Pancreas (tissue), 10 donors: ENCODE measurements at regions not wholly inside any gene's neighbourhood (a gene's known extent, or its start where the extent isn't known, plus 50 kb on each side); places are given as distances from the start of the nearest gene placed in this dataset.
A peak's percentile ranks its signal among the peaks of the same experiment; 100 is the strongest.

Source experiments
- ATAC-seq, 4 donors: fragments of 200-7000 bp; cut with Tn5 transposase; one replicate each; pipeline versions ENCODE4 v1.8.0 to v1.9.1; 2020; ENCODE audit warnings: mild to moderate bottlenecking in 4 of 4, moderate library complexity in 4 of 4
- DNase-seq, 6 donors: peaks; one replicate each; pipeline ENCODE4 v3.0.0-alpha.2; 2020
- FAIRE-seq: peaks from 2 replicates; lab custom pipeline; 2012; peaks lifted over from hg19 to GRCh38; lab: Jason Lieb, UNC
- H3K27ac ChIP-seq, 4 donors: fragments of 200-600 bp; sonication (generic); 1 replicate in 3 of 4; 2 replicates in 1 of 4; pipeline versions ENCODE4 v1.5.0 to v1.8.0; 2020
- H3K27me3 ChIP-seq, 4 donors: fragments of 200-600 bp; one replicate each; pipeline ENCODE4 v1.8.0; 2021
- H3K36me3 ChIP-seq, 3 donors: fragments of 200-600 bp; sonication (generic) in 1 of 3; one replicate each; pipeline versions ENCODE4 v1.5.0 to v1.8.0; 2020 to 2021
- H3K4me1 ChIP-seq, 3 donors: fragments of 200-600 bp; one replicate each; pipeline ENCODE4 v1.8.0; 2021
- H3K4me3 ChIP-seq, 4 donors: fragments of 200-600 bp; sonication (generic) in 2 of 4; one replicate each; pipeline versions ENCODE4 v1.5.0 to v1.8.0; 2020 to 2021
- H3K9me3 ChIP-seq, 4 donors: fragments of 200-600 bp; one replicate each; pipeline ENCODE4 v1.8.0; 2021
- WGBS, 2 donors: extraction: QIAGEN DNeasy Blood & Tissue Kit; methylation state at CpG; one replicate each; pipeline ENCODE4 v1.1.7; 2013; 5-methylcytosine and 5-hydroxymethylcytosine counted together
- intact Hi-C, 3 donors: fragments of 100-400 bp; cut with DNase I; formaldehyde crosslinking; loops; one replicate each; pipeline versions ENCODE4 v1.11.1 to v1.14.2; 2022
- TF ChIP-seq, protein P1 (sequence below), 4 donors: fragments of 200-600 bp; sonication (generic) in 3 of 4; IDR thresholded peaks; one replicate each; pipeline versions ENCODE4 v1.5.0 to v1.8.0; 2021; ENCODE audit warnings: antibody characterized with exemption in 4 of 4
- donor health status: healthy with polysubstance abuse.
- donor health status: DM: no; HTN: no; CAD: no; lungs with moderate emphysema.
- donor health status: DM: no; HTN: no; CAD: no.
- donor health status: control.
- donor health status: control.
- donor health status: Bipolar disorder and iron deficiency.
- donor health status: DM: yes; HTN: yes; CAD: no.
- donor health status: DM: no; HTN: no; CAD: no.
- donor health status: DM: no; HTN: no; CAD: no.
- donor health status: DM: yes; HTN: yes; CAD: no.

DNA sequence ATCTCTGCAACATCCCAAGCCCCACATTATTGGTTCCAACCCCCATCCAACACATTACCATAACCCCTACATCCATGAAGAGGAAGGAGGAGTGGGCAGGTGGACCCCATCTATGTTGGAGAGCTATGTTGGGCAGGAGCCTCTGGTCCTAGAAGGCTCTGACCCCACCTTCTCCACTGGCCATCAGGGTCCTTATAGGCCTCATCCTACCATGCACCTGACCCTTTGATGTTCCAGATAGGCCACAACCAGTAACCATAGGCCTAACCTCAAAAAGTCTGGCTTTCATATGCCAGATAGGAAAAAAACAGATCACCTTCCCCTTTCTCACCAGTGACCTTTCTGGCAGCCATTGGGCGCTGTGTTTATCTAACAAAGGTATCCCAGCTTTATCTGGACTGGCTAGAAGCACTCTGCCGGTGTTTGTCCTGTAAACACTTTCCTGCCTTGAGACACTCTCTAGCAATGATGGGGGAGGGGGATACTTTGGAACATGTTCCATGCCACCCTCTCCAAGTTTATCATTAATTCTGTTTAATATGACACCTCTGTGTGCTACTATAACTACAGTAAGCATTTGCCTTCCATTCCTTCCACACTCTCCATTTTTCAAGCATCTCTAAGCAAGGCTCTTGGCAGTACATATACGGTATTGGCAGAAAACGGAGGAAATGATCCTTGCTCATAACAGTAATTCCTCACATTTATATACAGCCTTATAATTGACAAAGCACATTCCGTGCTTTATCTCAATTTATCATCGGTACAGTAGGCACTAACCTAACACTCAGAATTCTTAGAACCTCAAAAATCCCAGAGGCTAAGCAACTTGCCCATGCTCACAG is 377.1 kb downstream of the VPS13C start:
- H3K4me1 ChIP-seq = no peaks in the 10 kb centered on the region
- TF ChIP-seq, protein P1, sequence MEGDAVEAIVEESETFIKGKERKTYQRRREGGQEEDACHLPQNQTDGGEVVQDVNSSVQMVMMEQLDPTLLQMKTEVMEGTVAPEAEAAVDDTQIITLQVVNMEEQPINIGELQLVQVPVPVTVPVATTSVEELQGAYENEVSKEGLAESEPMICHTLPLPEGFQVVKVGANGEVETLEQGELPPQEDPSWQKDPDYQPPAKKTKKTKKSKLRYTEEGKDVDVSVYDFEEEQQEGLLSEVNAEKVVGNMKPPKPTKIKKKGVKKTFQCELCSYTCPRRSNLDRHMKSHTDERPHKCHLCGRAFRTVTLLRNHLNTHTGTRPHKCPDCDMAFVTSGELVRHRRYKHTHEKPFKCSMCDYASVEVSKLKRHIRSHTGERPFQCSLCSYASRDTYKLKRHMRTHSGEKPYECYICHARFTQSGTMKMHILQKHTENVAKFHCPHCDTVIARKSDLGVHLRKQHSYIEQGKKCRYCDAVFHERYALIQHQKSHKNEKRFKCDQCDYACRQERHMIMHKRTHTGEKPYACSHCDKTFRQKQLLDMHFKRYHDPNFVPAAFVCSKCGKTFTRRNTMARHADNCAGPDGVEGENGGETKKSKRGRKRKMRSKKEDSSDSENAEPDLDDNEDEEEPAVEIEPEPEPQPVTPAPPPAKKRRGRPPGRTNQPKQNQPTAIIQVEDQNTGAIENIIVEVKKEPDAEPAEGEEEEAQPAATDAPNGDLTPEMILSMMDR (IDR thresholded peaks at IDR 0.05) = no peak
- no peaks in the 10 kb centered on the region for H3K36me3 ChIP-seq
- H3K4me3 ChIP-seq = no peak overlapping the region
- ATAC-seq (peak in 3 of 4 donors; percentile 56 to 90 (median 79)), DNase-seq (peak in 2 of 6 donors; percentile 9 to 11), FAIRE-seq (no peak)
- H3K27me3 ChIP-seq = no peaks in the 10 kb centered on the region
- intact Hi-C loops = no loop called here
- WGBS, 2 donors = 38 to 41% methylated on average over 6 of the region's 6 CpGs
- H3K27ac ChIP-seq = no peak overlapping the region
- no peaks in the 10 kb centered on the region for H3K9me3 ChIP-seq

DNA sequence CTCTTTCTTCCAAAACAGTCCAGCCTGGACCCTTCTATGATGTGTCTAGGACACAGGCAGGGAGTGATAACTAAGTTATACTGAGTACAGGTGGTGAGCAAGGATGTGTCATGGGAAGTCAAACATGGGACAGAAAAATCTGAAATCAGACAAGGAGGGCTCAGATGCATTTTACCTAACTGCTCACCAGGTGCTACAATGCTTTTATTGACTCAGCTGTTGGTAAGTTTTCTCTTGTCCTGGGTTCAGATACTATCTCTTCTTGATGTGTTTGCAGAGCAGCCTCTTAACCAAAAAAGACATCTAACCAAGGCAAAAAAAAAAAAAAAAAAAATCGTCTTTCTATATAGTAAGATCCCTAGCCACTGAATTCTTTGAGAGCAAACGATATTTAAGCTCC is 378.6 kb downstream of the VPS13C start:
- no peaks in the 10 kb centered on the region for H3K4me1 ChIP-seq
- DNase-seq (no peak), FAIRE-seq (no peak), ATAC-seq (no peak)
- 46 to 58% methylated on average over 2 of the region's 2 CpGs for WGBS, 2 donors
- no peaks in the 10 kb centered on the region for H3K27me3 ChIP-seq
- no peaks in the 10 kb centered on the region for H3K36me3 ChIP-seq
- TF ChIP-seq, protein P1 (IDR thresholded peaks at IDR 0.05) = no peak
- intact Hi-C loops = no loop called here
- H3K9me3 ChIP-seq = no peaks in the 10 kb centered on the region
- no peak overlapping the region for H3K4me3 ChIP-seq
- H3K27ac ChIP-seq = no peak overlapping the region

DNA sequence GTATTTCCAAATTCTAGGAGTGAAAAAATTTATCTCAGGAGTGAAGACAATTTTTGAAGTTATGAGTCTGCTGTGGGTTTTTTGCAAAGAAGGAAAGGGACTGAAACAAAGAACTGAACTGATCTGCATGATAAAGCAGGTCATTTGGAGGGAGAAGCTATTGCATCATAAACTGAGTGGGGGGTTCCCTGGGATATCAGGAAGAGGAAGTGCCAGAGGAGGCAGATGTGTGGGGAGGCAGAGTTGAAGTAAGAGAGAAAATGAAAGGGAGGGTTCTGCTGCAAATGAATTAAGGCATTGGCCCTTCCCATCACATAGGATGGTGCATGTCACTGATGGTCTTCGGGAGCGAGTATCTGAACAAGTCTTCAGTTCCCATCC is 379.2 kb downstream of the VPS13C start:
- DNase-seq = no peak
- intact Hi-C loops = no loop called here
- TF ChIP-seq, protein P1 (IDR thresholded peaks at IDR 0.05) = no peak
- 87 to 89% methylated on average over 2 of the region's 2 CpGs for WGBS, 2 donors
- Histone ChIP-seq H3K4me1 (no peaks in the 10 kb centered on the region), H3K36me3 (no peaks in the 10 kb centered on the region), H3K27me3 (no peaks in the 10 kb centered on the region), H3K4me3 (no peak overlapping the region), H3K27ac (no peak overlapping the region), H3K9me3 (no peaks in the 10 kb centered on the region)
- no peak for FAIRE-seq
- no peak for ATAC-seq

DNA sequence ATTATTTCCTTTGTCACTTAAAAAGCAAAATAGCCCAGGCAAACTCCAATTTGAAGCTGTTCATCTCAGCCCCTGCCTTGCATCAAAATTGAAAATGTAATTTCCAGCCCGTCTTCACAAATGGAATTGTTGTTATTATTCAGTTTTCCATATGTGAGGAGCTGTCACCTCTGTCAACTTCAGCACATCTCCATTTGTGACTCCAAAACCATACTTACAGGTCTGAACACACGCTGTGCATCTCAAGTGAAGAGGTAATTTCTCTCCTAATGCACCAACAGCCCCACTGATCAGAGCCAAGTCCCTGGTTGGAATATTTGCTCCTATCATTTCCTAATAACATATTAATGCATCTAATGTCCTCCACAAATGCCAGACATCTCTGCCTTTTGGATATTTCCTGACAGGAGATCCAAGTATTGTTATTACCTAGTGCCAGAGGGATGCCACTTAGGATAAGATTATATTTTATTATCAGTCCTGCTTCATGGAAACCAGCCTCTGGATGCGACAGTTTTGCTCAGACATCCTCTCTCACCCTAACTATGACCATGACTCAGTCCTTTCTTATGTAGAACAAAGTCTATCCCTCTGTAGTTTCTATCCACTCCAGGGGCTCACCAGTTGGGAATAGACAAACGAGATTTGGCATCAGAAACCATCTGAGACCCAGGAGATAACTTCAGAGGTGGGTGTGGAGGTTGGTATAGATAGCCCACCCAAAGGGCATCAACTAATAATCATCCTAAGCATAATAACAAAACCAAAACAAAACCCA is 379.8 kb downstream of the VPS13C start:
- DNase-seq (no peak), FAIRE-seq (no peak), ATAC-seq (no peak)
- Histone ChIP-seq H3K27ac (no peak overlapping the region), H3K4me1 (no peaks in the 10 kb centered on the region), H3K4me3 (no peak overlapping the region), H3K9me3 (no peaks in the 10 kb centered on the region), H3K36me3 (no peaks in the 10 kb centered on the region), H3K27me3 (no peaks in the 10 kb centered on the region)
- WGBS, 2 donors = 70 to 73% methylated on average over 4 of the region's 4 CpGs
- TF ChIP-seq, protein P1 (IDR thresholded peaks at IDR 0.05) = no peak
- intact Hi-C loops = no loop called here
